ENCODE measurements at regions not wholly inside any gene's neighbourhood (a gene's known extent, or its start where the extent isn't known, plus 50 kb on each side); places are given as distances from the start of the nearest gene placed in this dataset.

DNA sequence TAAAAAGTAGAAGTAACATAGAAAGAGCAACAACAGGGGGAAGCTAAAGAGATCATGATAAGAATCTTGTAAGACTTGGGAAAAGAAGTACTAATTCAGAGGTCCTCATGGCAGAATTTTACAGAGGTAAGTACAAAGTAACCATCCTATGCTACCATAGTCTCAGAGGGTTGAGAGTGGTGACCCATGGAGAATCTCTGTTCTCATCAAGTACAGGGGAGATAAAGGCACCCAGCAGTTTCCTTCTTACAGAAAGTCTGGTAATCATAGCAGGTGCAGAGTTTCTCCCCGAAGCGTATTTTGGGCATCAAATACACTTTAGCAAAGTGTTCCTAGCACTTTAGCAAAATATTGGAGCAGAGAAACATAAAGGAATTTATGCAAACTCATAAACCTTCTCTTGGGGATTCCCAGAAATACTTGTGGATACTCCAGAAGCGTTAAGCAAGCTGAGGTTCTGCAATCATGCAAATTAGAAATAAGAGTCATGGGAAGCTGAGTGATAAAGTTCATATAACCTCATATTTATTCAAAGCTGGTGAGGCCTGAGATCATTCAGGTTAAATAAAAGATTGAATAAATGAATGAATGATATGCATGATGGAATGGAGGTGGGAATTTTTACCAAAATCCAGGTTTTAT, 101.0 kb upstream of the SMC2 start:
- TF ChIP-seq GATA2 (IDR thresholded peaks at IDR 0.05; ENCODE audit: low read depth, low read length) (no peak), GATA3 (IDR thresholded peaks at IDR 0.05; ENCODE audit: low read depth, low read length) (no peak)

Data from SH-SY5Y (cell line).